HepG2 (cell line): ENCODE measurements at regions not wholly inside any gene's neighbourhood (a gene's known extent, or its start where the extent isn't known, plus 50 kb on each side); places are given as distances from the start of the nearest gene placed in this dataset.

Experiments
- HNF1B ChIP-seq: sonication (generic); formaldehyde crosslinking; IDR thresholded peaks from 2 replicates; pipeline ENCODE4 v1.5.1; 2020; ENCODE audit warnings: mild to moderate bottlenecking, moderate library complexity, missing genetic modification reagents
- NBN ChIP-seq: fragments of 450-650 bp; conservative IDR thresholded peaks from 2 replicates; pipeline ENCODE4 v1.6.1; 2017
- PRDM10 ChIP-seq: sonication (generic); formaldehyde crosslinking; IDR thresholded peaks from 2 replicates; pipeline ENCODE4 v1.4.0; 2020; ENCODE audit warnings: low read depth, missing genetic modification reagents
- ZNF441 ChIP-seq: sonication (generic); formaldehyde crosslinking; IDR thresholded peaks from 2 replicates; pipeline ENCODE4 v1.7.0; 2021; ENCODE audit warnings: missing genetic modification reagents, borderline replicate concordance
- ZNF710 ChIP-seq: sonication (generic); formaldehyde crosslinking; IDR thresholded peaks from 2 replicates; pipeline ENCODE4 v1.5.0; 2020; ENCODE audit warnings: mild to moderate bottlenecking, missing genetic modification reagents, borderline replicate concordance
- ZSCAN30 ChIP-seq: sonication (generic); formaldehyde crosslinking; IDR thresholded peaks from 2 replicates; pipeline ENCODE4 v1.5.0; 2020; ENCODE audit warnings: mild to moderate bottlenecking, missing genetic modification reagents

- TF ChIP-seq ZNF710 (CRISPR knock-in tag) (no peak), ZNF441 (CRISPR knock-in tag) (no peak), ZSCAN30 (CRISPR knock-in tag) (no peak), PRDM10 (CRISPR knock-in tag) (no peak), NBN (no peak), HNF1B (CRISPR knock-in tag) (no peak)
These were observed 167.1 kb upstream of the PKDCC start (continued) for GRCh38 chr2:41880561-41881243.
